GM20000 (cell line): ENCODE measurements at regions not wholly inside any gene's neighbourhood (a gene's known extent, or its start where the extent isn't known, plus 50 kb on each side); places are given as distances from the start of the nearest gene placed in this dataset.

Experiments used
- DNase-seq: peaks from one replicate; pipeline ENCODE4 v3.0.0; 2012; ENCODE audit warnings: low spot score
- CTCF ChIP-seq: IDR thresholded peaks from 2 replicates; pipeline ENCODE4 v1.5.1; 2012; ENCODE audit warnings: mild to moderate bottlenecking, control low read depth; ENCODE audit errors: extremely low read depth, missing control alignments

- DNase-seq: no peak
Measured at GRCh38 chr3:31028766-31029165, 134.3 kb upstream of the GADL1 start.

GRCh38 chr3:31029706-31030105 lies 135.2 kb upstream of the GADL1 start:
- DNase-seq: no peak
- TF ChIP-seq CTCF: no peak

More at GRCh38 chr3:31028766-31029165, 134.3 kb upstream of the GADL1 start:
- TF ChIP-seq CTCF: no peak

- no peak for TF ChIP-seq CTCF
- DNase-seq: no peak
Measured at GRCh38 chr3:31035681-31036080, 141.2 kb upstream of the GADL1 start.

- DNase-seq: no peak
- TF ChIP-seq CTCF: no peak
Measured at GRCh38 chr3:31038086-31038739, 143.8 kb upstream of the GADL1 start.

GRCh38 chr3:31039145-31039544 lies 144.7 kb upstream of the GADL1 start:
- DNase-seq: no peak
- TF ChIP-seq CTCF: no peak

GRCh38 chr3:31041161-31041978 lies 146.9 kb upstream of the GADL1 start:
- no peak for TF ChIP-seq CTCF
- DNase-seq: no peak

- TF ChIP-seq CTCF: no peak
- no peak for DNase-seq
Measured at GRCh38 chr3:31043184-31043819, 148.8 kb upstream of the GADL1 start.
